BJ (cell line): ENCODE measurements at regions not wholly inside any gene's neighbourhood (a gene's known extent, or its start where the extent isn't known, plus 50 kb on each side); places are given as distances from the start of the nearest gene placed in this dataset.

Source experiments
- CTCF ChIA-PET: fragments of 350-600 bp; formaldehyde crosslinking; extraction: SDS; loops from one replicate; lab custom pipeline; 2021; ENCODE audit warnings: antibody characterized with exemption, inconsistent platforms; lab: Yijun Ruan, JAX
- POLR2A ChIA-PET: fragments of 300-600 bp; sonication (Branson Sonifier 250); formaldehyde crosslinking; extraction: SDS; loops from one replicate; lab custom pipeline; 2021; ENCODE audit warnings: antibody characterized with exemption; lab: Charles Lee
- DNase-seq: peaks from one replicate; pipeline ENCODE4 v3.0.0-alpha.2; 2011; ENCODE audit warnings: low read depth
- H3K27me3 ChIP-seq: 2 replicates; pipeline ENCODE4 v1.6.0; 2011; ENCODE audit warnings: low read length; ENCODE audit not compliant: control insufficient read depth, insufficient read depth
- H3K36me3 ChIP-seq: 2 replicates; pipeline ENCODE4 v1.5.1; 2011; ENCODE audit warnings: low read length; ENCODE audit not compliant: control insufficient read depth, insufficient read depth
- H3K4me3 ChIP-seq: 2 replicates; pipeline ENCODE4 v1.5.1; 2011; ENCODE audit warnings: low read depth, mild to moderate bottlenecking, control low read depth, low read length
- CTCF ChIP-seq: IDR thresholded peaks from 2 replicates; pipeline ENCODE4 v1.5.1; 2011; ENCODE audit warnings: low read depth, mild to moderate bottlenecking, control low read depth, inconsistent platforms, low read length, moderate library complexity; ENCODE audit not compliant: insufficient read depth

GRCh38 chr3:193896419-193896818 lies 239.5 kb upstream of the HES1 start:
- DNase-seq, result no peak
- ChIA-PET POLR2A (interaction anchor here (0.6 kb wide), 1 partner anchor 79 kb away, joined by 5 read pairs; no protein-coding TSS in a partner anchor), CTCF (interaction anchor here (0.6 to 1.3 kb wide), 4 partner anchors 19 to 1414 kb away, joined by 3 to 4 read pairs (median 3); no protein-coding TSS in a partner anchor)
- peaks cover 3% of the 10 kb centered on the region for H3K27me3 ChIP-seq
- H3K4me3 ChIP-seq, result no peak overlapping the region
- no peaks in the 10 kb centered on the region for H3K36me3 ChIP-seq
- no peak for TF ChIP-seq CTCF

- no peak for TF ChIP-seq CTCF
- H3K36me3 ChIP-seq, result no peaks in the 10 kb centered on the region
- POLR2A ChIA-PET, result no interaction called here
- no peak overlapping the region for H3K4me3 ChIP-seq
- no peak for DNase-seq
- CTCF ChIA-PET, result interaction anchor here (0.9 to 1.1 kb wide), 2 partner anchors 9 to 419 kb away, joined by 3 to 4 read pairs; no protein-coding TSS in a partner anchor
- peaks cover 3% of the 10 kb centered on the region for H3K27me3 ChIP-seq
These were observed 238.7 kb upstream of the HES1 start for GRCh38 chr3:193897288-193897687.

GRCh38 chr3:193897731-193898180 lies 238.2 kb upstream of the HES1 start:
- POLR2A ChIA-PET, result no interaction called here
- peaks cover 3% of the 10 kb centered on the region for H3K27me3 ChIP-seq
- DNase-seq, result no peak

GRCh38 chr3:193899001-193899400 lies 236.9 kb upstream of the HES1 start:
- POLR2A ChIA-PET, result no interaction called here

More at GRCh38 chr3:193897731-193898180, 238.2 kb upstream of the HES1 start:
- CTCF ChIA-PET, result interaction anchor here (0.9 kb wide), 1 partner anchor 8 kb away, joined by 3 read pairs; no protein-coding TSS in a partner anchor
- TF ChIP-seq CTCF, result no peak
- Histone ChIP-seq H3K4me3 (no peak overlapping the region), H3K36me3 (no peaks in the 10 kb centered on the region)

GRCh38 chr3:193901007-193901406 lies 234.9 kb upstream of the HES1 start:
- Histone ChIP-seq H3K27me3 (peaks cover 3% of the 10 kb centered on the region), H3K36me3 (no peaks in the 10 kb centered on the region), H3K4me3 (no peak overlapping the region)
- ChIA-PET POLR2A (no interaction called here), CTCF (no interaction called here)
- TF ChIP-seq CTCF, result no peak
- DNase-seq, result no peak

More at GRCh38 chr3:193899001-193899400, 236.9 kb upstream of the HES1 start:
- Histone ChIP-seq H3K36me3 (no peaks in the 10 kb centered on the region), H3K4me3 (no peak overlapping the region), H3K27me3 (peaks cover 3% of the 10 kb centered on the region)
- TF ChIP-seq CTCF, result no peak
- CTCF ChIA-PET, result no interaction called here
- no peak for DNase-seq
